Small intestine (tissue), 7 donors: ENCODE measurements at regions not wholly inside any gene's neighbourhood (a gene's known extent, or its start where the extent isn't known, plus 50 kb on each side); places are given as distances from the start of the nearest gene placed in this dataset.

ENCODE experiments used
- DNase-seq, 2 donors: peaks; one replicate each; pipeline versions ENCODE4 v3.0.0 to v3.0.0-alpha.2; 2013
- FAIRE-seq: peaks from 2 replicates; lab custom pipeline; 2012; peaks lifted over from hg19 to GRCh38; lab: Jason Lieb, UNC
- H3K27ac ChIP-seq, 3 donors: one replicate each; pipeline ENCODE4 v1.5.1; 2013; ENCODE audit warnings: low read length in 2 of 3, mild to moderate bottlenecking in 2 of 3, control low read depth in 1 of 3, inconsistent platforms in 1 of 3, low read depth in 1 of 3, moderate library complexity in 1 of 3
- H3K27me3 ChIP-seq, 3 donors: one replicate each; pipeline ENCODE4 v1.6.1; 2013; ENCODE audit warnings: low read length in 3 of 3, inconsistent platforms in 1 of 3; ENCODE audit not compliant: control insufficient read depth in 3 of 3, insufficient read depth in 3 of 3
- H3K36me3 ChIP-seq, 3 donors: one replicate each; pipeline ENCODE4 v1.6.1; 2013; ENCODE audit warnings: low read length in 3 of 3, inconsistent platforms in 1 of 3, low read depth in 1 of 3, mild to moderate bottlenecking in 1 of 3, moderate library complexity in 1 of 3; ENCODE audit not compliant: control insufficient read depth in 3 of 3, insufficient read depth in 2 of 3
- H3K4me1 ChIP-seq, 3 donors: one replicate each; pipeline ENCODE4 v1.6.1; 2013; ENCODE audit warnings: low read length in 2 of 3, inconsistent platforms in 1 of 3, low read depth in 1 of 3, mild to moderate bottlenecking in 1 of 3, moderate library complexity in 1 of 3; ENCODE audit not compliant: control insufficient read depth in 3 of 3, insufficient read depth in 2 of 3
- H3K4me3 ChIP-seq, 3 donors: one replicate each; pipeline ENCODE4 v1.5.1; 2013; ENCODE audit warnings: low read length in 3 of 3, control low read depth in 1 of 3, inconsistent platforms in 1 of 3, low read depth in 1 of 3, mild to moderate bottlenecking in 1 of 3, moderate library complexity in 1 of 3
- H3K9me3 ChIP-seq, 2 donors: one replicate each; pipeline ENCODE4 v1.6.1; 2013; ENCODE audit warnings: low read depth in 1 of 2, low read length in 1 of 2; ENCODE audit not compliant: control insufficient read depth in 2 of 2, insufficient read depth in 1 of 2
- WGBS, 3 donors: extraction: QIAGEN DNeasy Blood & Tissue Kit; methylation state at CpG; one replicate each; pipeline ENCODE4 v1.1.7; 2013; 5-methylcytosine and 5-hydroxymethylcytosine counted together
- donor health status: healthy with polysubstance abuse.
- donor health status: control.
- donor health status: control.
- donor health status: Bipolar disorder and iron deficiency.
- donor health status: healthy.

GRCh38 chr6:63371104-63371715, 51.4 kb upstream of the LGSN start:
- Histone ChIP-seq H3K9me3 (no peaks in the 10 kb centered on the region), H3K27me3 (peaks cover 0 to 1% (median 0%) of the 10 kb centered on the region in 3 donors), H3K4me3 (no peak overlapping the region), H3K36me3 (no peaks in the 10 kb centered on the region), H3K27ac (no peak overlapping the region), H3K4me1 (no peaks in the 10 kb centered on the region)
- no peak for DNase-seq
- WGBS, 3 donors, result 51 to 79% (median 64%) methylated on average over 4 of the region's 4 CpGs
- FAIRE-seq, result no peak

DNA sequence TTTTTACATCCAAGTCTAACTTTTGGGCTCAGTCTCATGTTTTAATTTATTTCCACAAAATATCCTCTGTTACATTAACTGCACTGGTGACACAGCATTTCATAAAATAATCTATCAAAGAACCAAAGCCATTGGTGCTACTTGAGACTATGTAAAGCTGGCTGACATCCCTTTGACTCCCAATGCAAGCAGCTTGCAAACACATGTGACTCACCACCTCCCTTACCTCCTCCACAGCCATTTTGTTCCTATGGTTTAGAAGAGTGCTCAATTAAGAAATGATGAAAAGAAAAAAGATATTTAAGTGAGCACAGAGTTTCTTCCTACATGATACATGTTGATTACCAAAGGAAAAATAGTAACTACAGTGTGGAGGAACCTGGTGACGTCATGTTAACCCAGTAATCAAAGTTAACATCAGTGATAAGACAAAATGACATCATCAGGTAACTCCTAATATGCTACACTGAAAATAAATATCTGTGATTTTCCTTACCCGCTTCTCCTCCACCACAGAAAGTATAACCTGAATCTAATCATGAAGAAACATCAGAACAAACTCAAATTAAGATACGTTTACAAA, 53.3 kb upstream of the LGSN start:
- peaks cover 0 to 2% (median 0%) of the 10 kb centered on the region in 3 donors for H3K27me3 ChIP-seq
- H3K9me3 ChIP-seq, result no peaks in the 10 kb centered on the region
- 66 to 81% (median 78%) methylated on average over 3 of the region's 3 CpGs for WGBS, 3 donors
- H3K36me3 ChIP-seq, result no peaks in the 10 kb centered on the region
- no peak overlapping the region for H3K4me3 ChIP-seq
- H3K27ac ChIP-seq, result no peak overlapping the region
- no peaks in the 10 kb centered on the region for H3K4me1 ChIP-seq
- DNase-seq (no peak), FAIRE-seq (no peak)

- 70 to 71% (median 71%) methylated on average over 2 of the region's 2 CpGs for WGBS, 3 donors
- H3K4me3 ChIP-seq, result no peak overlapping the region
- H3K36me3 ChIP-seq, result peaks cover 0 to 3% (median 0%) of the 10 kb centered on the region in 3 donors
- no peaks in the 10 kb centered on the region for H3K9me3 ChIP-seq
- no peaks in the 10 kb centered on the region for H3K27me3 ChIP-seq
- H3K4me1 ChIP-seq, result peaks cover 2 to 20% (median 7%) of the 10 kb centered on the region in 3 donors
- no peak for FAIRE-seq
- DNase-seq, result no peak
- peak overlapping the region in 1 of 3 donors; percentile 35 for H3K27ac ChIP-seq
Observed at GRCh38 chr6:63389191-63389844, 69.5 kb upstream of the LGSN start.

GRCh38 chr6:63391203-63391970, 71.6 kb upstream of the LGSN start:
- peak overlapping the region; percentile 30 to 83 (median 49) for H3K27ac ChIP-seq
- no peaks in the 10 kb centered on the region for H3K27me3 ChIP-seq
- no peak overlapping the region for H3K4me3 ChIP-seq
- FAIRE-seq, result peak; percentile 10
- peaks cover 0 to 3% (median 0%) of the 10 kb centered on the region in 3 donors for H3K36me3 ChIP-seq
- DNase-seq, result peak; percentile 90 to 93
- H3K9me3 ChIP-seq, result no peaks in the 10 kb centered on the region
- 30 to 66% (median 36%) methylated on average over 3 of the region's 3 CpGs for WGBS, 3 donors
- peaks cover 2 to 34% (median 7%) of the 10 kb centered on the region in 3 donors for H3K4me1 ChIP-seq

- H3K27ac ChIP-seq, result peak overlapping the region in 2 of 3 donors; percentile 25 to 83
- no peaks in the 10 kb centered on the region for H3K27me3 ChIP-seq
- peaks cover 0 to 3% (median 0%) of the 10 kb centered on the region in 3 donors for H3K36me3 ChIP-seq
- DNase-seq (no peak), FAIRE-seq (no peak)
- H3K4me3 ChIP-seq, result no peak overlapping the region
- H3K4me1 ChIP-seq, result peaks cover 2 to 38% (median 7%) of the 10 kb centered on the region in 3 donors
- H3K9me3 ChIP-seq, result no peaks in the 10 kb centered on the region
- WGBS, 3 donors, result 92 to 96% (median 93%) methylated on average over 6 of the region's 6 CpGs
Observed at GRCh38 chr6:63392092-63392724, 72.4 kb upstream of the LGSN start.

DNA sequence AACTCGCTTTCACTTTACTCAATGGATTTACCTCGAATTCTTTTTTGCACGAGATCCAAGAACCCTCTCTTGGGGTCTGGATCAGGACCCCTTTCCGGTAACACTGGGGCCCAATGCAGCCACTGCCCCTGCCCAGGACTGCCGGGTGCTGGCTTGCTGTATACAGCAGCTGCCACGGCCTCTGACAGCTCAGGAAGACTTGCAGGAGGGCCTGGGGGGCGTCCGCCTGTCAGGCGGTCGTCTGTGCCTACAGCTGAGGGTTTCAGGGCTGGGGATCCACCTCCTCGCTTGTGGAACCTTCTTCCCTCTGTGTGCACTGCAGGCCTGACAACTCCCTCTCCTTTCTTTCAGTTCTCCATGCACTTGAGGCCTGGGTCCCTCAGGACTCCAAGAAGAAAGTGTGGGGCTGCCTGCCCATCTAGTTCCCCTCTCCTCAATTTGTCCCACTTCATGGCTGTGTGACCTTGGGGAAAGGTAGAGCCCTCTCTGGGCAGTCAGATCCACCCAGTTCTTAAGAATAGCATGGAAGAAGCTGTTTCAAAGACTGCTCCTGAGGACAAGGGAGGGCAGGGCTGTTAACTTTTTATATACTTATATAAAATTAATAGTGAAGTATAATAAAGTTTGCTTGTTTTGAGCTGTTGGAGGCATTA, 75.0 kb upstream of the LGSN start:
- H3K36me3 ChIP-seq, result peaks cover 0 to 3% (median 0%) of the 10 kb centered on the region in 3 donors
- peak overlapping the region in 1 of 3 donors; percentile 61 for H3K27ac ChIP-seq
- 79 to 91% (median 80%) methylated on average over 11 of the region's 11 CpGs for WGBS, 3 donors
- H3K27me3 ChIP-seq, result no peaks in the 10 kb centered on the region
- no peaks in the 10 kb centered on the region for H3K9me3 ChIP-seq
- H3K4me1 ChIP-seq, result peaks cover 2 to 38% (median 7%) of the 10 kb centered on the region in 3 donors
- DNase-seq (no peak), FAIRE-seq (no peak)
- H3K4me3 ChIP-seq, result no peak overlapping the region

DNA sequence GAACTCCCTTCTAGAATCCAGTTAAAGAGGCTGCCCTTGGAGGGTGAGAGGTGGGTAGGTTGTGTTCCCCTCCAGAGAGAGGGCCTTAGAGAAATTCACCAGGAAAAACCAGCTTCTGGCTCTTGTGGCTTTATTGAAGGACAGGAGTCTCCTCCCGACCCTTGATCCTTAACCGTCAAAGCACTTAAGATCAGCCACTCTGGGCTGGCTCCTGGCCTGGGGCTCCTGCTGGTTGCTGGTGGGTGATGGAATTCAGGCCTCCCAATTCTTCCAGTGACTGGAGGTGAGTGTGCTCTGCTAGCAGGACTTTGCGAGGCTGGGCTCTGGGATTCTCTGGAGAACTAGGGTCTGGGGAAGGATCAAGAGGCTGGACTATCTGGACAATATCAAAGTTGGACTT, 75.6 kb upstream of the LGSN start:
- WGBS, 3 donors, result 44 to 58% (median 49%) methylated on average over 3 of the region's 3 CpGs
- peaks cover 0 to 3% (median 0%) of the 10 kb centered on the region in 3 donors for H3K36me3 ChIP-seq
- no peak for FAIRE-seq
- peak; percentile 40 to 55 for DNase-seq
- H3K27me3 ChIP-seq, result no peaks in the 10 kb centered on the region
- no peaks in the 10 kb centered on the region for H3K9me3 ChIP-seq
- H3K4me3 ChIP-seq, result no peak overlapping the region
- H3K4me1 ChIP-seq, result peaks cover 2 to 34% (median 7%) of the 10 kb centered on the region in 3 donors
- H3K27ac ChIP-seq, result peak overlapping the region in 1 of 3 donors; percentile 61
